ENCODE measurements at regions not wholly inside any gene's neighbourhood (a gene's known extent, or its start where the extent isn't known, plus 50 kb on each side); places are given as distances from the start of the nearest gene placed in this dataset. TPM values are rescaled to one million over a fixed set of nuclear protein-coding genes. Genes with fewer than 3 reads are reported as not detected.
"Not testable (repeated sequence)": the region's sequence is repeated elsewhere in the genome, so short reads cannot be mapped to it uniquely, and the experiment has no call there.

GRCh38 chr2:110280804-110281203, 68.5 kb upstream of the MTLN start:
- H3K9me3 ChIP-seq; H3K4me3 ChIP-seq; intact Hi-C loops (cut with DNase I); H3K36me3 ChIP-seq (replicated peaks in 1 of 2; ENCODE audit: insufficient read depth in 1 of 2, low read depth in 2 of 2); H3K27me3 ChIP-seq; ATAC-seq; H3K4me1 ChIP-seq; DNase-seq; H3K27ac ChIP-seq: not testable (repeated sequence)
- 40% methylated on average over 1 of the region's 4 CpGs; no CpG with 5 or more reads in 1 of the 2 donors for WGBS, 2 donors

- H3K4me1 ChIP-seq; H3K4me3 ChIP-seq; DNase-seq; H3K27me3 ChIP-seq; H3K9me3 ChIP-seq; H3K27ac ChIP-seq; intact Hi-C loops (cut with DNase I); H3K36me3 ChIP-seq (replicated peaks in 1 of 2; ENCODE audit: insufficient read depth in 1 of 2, low read depth in 2 of 2); ATAC-seq: not testable (repeated sequence)
- WGBS, 2 donors: no CpG with 5 or more reads among the region's 6 CpGs
Measured at GRCh38 chr2:110277054-110277453, 64.7 kb upstream of the MTLN start.

GRCh38 chr2:110276092-110276491, 63.7 kb upstream of the MTLN start:
- H3K36me3 ChIP-seq (replicated peaks in 1 of 2; ENCODE audit: insufficient read depth in 1 of 2, low read depth in 2 of 2); H3K4me1 ChIP-seq; H3K4me3 ChIP-seq; ATAC-seq; intact Hi-C loops (cut with DNase I); H3K9me3 ChIP-seq; H3K27ac ChIP-seq; H3K27me3 ChIP-seq; DNase-seq: not testable (repeated sequence)
- 75 to 77% methylated on average over 1 of the region's 2 CpGs for WGBS, 2 donors

GRCh38 chr2:110269674-110270073, 57.3 kb upstream of the MTLN start:
- DNase-seq; H3K9me3 ChIP-seq; ATAC-seq; H3K27me3 ChIP-seq; intact Hi-C loops (cut with DNase I); H3K27ac ChIP-seq; H3K4me1 ChIP-seq; H3K4me3 ChIP-seq; H3K36me3 ChIP-seq (replicated peaks in 1 of 2; ENCODE audit: insufficient read depth in 1 of 2, low read depth in 2 of 2): not testable (repeated sequence)
- 81 to 82% methylated on average over 6 of the region's 9 CpGs for WGBS, 2 donors

GRCh38 chr2:110267828-110268407, 55.6 kb upstream of the MTLN start:
- H3K27ac ChIP-seq; H3K27me3 ChIP-seq; H3K4me3 ChIP-seq; H3K36me3 ChIP-seq (replicated peaks in 1 of 2; ENCODE audit: insufficient read depth in 1 of 2, low read depth in 2 of 2); intact Hi-C loops (cut with DNase I); H3K9me3 ChIP-seq; H3K4me1 ChIP-seq: not testable (repeated sequence)
- ATAC-seq (peak; percentile 98), DNase-seq (peak in 2 of 4 donors; percentile 8 to 10)
- 20% methylated on average over 1 of the region's 17 CpGs; no CpG with 5 or more reads in 1 of the 2 donors for WGBS, 2 donors

GRCh38 chr2:110264804-110265203, 52.5 kb upstream of the MTLN start:
- ATAC-seq; H3K27me3 ChIP-seq; H3K36me3 ChIP-seq (replicated peaks in 1 of 2; ENCODE audit: insufficient read depth in 1 of 2, low read depth in 2 of 2); DNase-seq; H3K4me3 ChIP-seq; H3K9me3 ChIP-seq; H3K27ac ChIP-seq; H3K4me1 ChIP-seq; intact Hi-C loops (cut with DNase I): not testable (repeated sequence)
- WGBS, 2 donors: no CpG with 5 or more reads among the region's 1 CpG

GRCh38 chr2:110264076-110264681, 51.8 kb upstream of the MTLN start:
- WGBS, 2 donors: no CpG with 5 or more reads among the region's 3 CpGs
- not testable (repeated sequence) for H3K27me3 ChIP-seq

GRCh38 chr2:110263462-110263861, 51.1 kb upstream of the MTLN start:
- intact Hi-C loops (cut with DNase I); H3K36me3 ChIP-seq (replicated peaks in 1 of 2; ENCODE audit: insufficient read depth in 1 of 2, low read depth in 2 of 2); H3K9me3 ChIP-seq; ATAC-seq; DNase-seq; H3K27ac ChIP-seq; H3K27me3 ChIP-seq; H3K4me1 ChIP-seq; H3K4me3 ChIP-seq: not testable (repeated sequence)
- whole genome bisulfite sequencing, 2 donors: 63% methylated on average over 1 of the region's 2 CpGs; no CpG with 5 or more reads in 1 of the 2 donors

More at GRCh38 chr2:110264076-110264681, 51.8 kb upstream of the MTLN start:
- H3K4me1 ChIP-seq; intact Hi-C loops (cut with DNase I); DNase-seq; H3K27ac ChIP-seq; H3K36me3 ChIP-seq (replicated peaks in 1 of 2; ENCODE audit: insufficient read depth in 1 of 2, low read depth in 2 of 2); H3K4me3 ChIP-seq; ATAC-seq; H3K9me3 ChIP-seq: not testable (repeated sequence)

Small RNAs in the stretch of these regions (microRNA-seq; reads per million reads assigned to microRNA genes)
- 0 reads per million in 2 donors for gene MIR4436B2 (ENCODE audit: borderline number of aligned reads in 2 of 2, borderline replicate concordance in 2 of 2)

Small RNAs in the stretch of these regions (small RNA-seq; reads per million reads assigned to genes)
- not detected for gene MIR4436B2
